ENCODE measurements at regions not wholly inside any gene's neighbourhood (a gene's known extent, or its start where the extent isn't known, plus 50 kb on each side); places are given as distances from the start of the nearest gene placed in this dataset.

GRCh38 chr2:65638443-65638842, 206.0 kb upstream of the SPRED2 start:
- intact Hi-C loops (cut with DNase I; ENCODE audit: low total_unique reads), result loop anchor here (5.0 kb wide), 1 partner anchor 74 kb away; no protein-coding TSS in a partner anchor
- no peak for ATAC-seq

GRCh38 chr2:65636813-65637483, 204.5 kb upstream of the SPRED2 start:
- ATAC-seq (no peak), DNase-seq (no peak)
- Histone ChIP-seq H3K4me1 (peaks cover 0 to 5% of the 10 kb centered on the region in 2 donors), H3K9me3 (no peaks in the 10 kb centered on the region), H3K27ac (no peak overlapping the region), H3K36me3 (no peaks in the 10 kb centered on the region), H3K27me3 (peaks cover 0 to 3% (median 0%) of the 10 kb centered on the region in 3 donors), H3K4me3 (no peak overlapping the region)
- TF ChIP-seq, protein P1, sequence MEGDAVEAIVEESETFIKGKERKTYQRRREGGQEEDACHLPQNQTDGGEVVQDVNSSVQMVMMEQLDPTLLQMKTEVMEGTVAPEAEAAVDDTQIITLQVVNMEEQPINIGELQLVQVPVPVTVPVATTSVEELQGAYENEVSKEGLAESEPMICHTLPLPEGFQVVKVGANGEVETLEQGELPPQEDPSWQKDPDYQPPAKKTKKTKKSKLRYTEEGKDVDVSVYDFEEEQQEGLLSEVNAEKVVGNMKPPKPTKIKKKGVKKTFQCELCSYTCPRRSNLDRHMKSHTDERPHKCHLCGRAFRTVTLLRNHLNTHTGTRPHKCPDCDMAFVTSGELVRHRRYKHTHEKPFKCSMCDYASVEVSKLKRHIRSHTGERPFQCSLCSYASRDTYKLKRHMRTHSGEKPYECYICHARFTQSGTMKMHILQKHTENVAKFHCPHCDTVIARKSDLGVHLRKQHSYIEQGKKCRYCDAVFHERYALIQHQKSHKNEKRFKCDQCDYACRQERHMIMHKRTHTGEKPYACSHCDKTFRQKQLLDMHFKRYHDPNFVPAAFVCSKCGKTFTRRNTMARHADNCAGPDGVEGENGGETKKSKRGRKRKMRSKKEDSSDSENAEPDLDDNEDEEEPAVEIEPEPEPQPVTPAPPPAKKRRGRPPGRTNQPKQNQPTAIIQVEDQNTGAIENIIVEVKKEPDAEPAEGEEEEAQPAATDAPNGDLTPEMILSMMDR (IDR thresholded peaks at IDR 0.05 in 4 of 5, conservative IDR thresholded peaks at IDR 0.05 in 1 of 5), result no peak
- no peak for TF ChIP-seq POLR2A (IDR thresholded peaks at IDR 0.05)
- intact Hi-C loops (cut with DNase I; ENCODE audit: low total_unique reads) (loop anchor here (5.0 kb wide), 1 partner anchor 75 kb away; no protein-coding TSS in a partner anchor), in situ Hi-C loops (cut with MboI; ENCODE audit: low sequenced_read_pairs in 4 of 4) (no loop called here)

More at GRCh38 chr2:65638443-65638842, 206.0 kb upstream of the SPRED2 start:
- Histone ChIP-seq H3K4me3 (no peak overlapping the region), H3K9me3 (no peaks in the 10 kb centered on the region), H3K27me3 (peaks cover 0 to 3% (median 0%) of the 10 kb centered on the region in 3 donors), H3K27ac (no peak overlapping the region), H3K36me3 (no peaks in the 10 kb centered on the region), H3K4me1 (peaks cover 0 to 5% of the 10 kb centered on the region in 2 donors)
- DNase-seq, result no peak
- in situ Hi-C loops (cut with MboI; ENCODE audit: low sequenced_read_pairs in 4 of 4), result no loop called here
- TF ChIP-seq, protein P1 (IDR thresholded peaks at IDR 0.05 in 4 of 5, conservative IDR thresholded peaks at IDR 0.05 in 1 of 5), result no peak
- TF ChIP-seq POLR2A (IDR thresholded peaks at IDR 0.05), result no peak

GRCh38 chr2:65636024-65636423, 203.6 kb upstream of the SPRED2 start:
- intact Hi-C loops (cut with DNase I; ENCODE audit: low total_unique reads), result loop anchor here (5.0 kb wide), 1 partner anchor 76 kb away; no protein-coding TSS in a partner anchor

GRCh38 chr2:65634304-65634703, 201.9 kb upstream of the SPRED2 start:
- intact Hi-C loops (cut with DNase I; ENCODE audit: low total_unique reads), result no loop called here
- no peak overlapping the region for H3K27ac ChIP-seq
- no peak overlapping the region for H3K4me3 ChIP-seq
- TF ChIP-seq, protein P1 (IDR thresholded peaks at IDR 0.05 in 4 of 5, conservative IDR thresholded peaks at IDR 0.05 in 1 of 5), result no peak
- no peak for TF ChIP-seq POLR2A (IDR thresholded peaks at IDR 0.05)
- DNase-seq (no peak), ATAC-seq (no peak)
- H3K27me3 ChIP-seq, result no peaks in the 10 kb centered on the region
- H3K9me3 ChIP-seq, result no peaks in the 10 kb centered on the region
- in situ Hi-C loops (cut with MboI; ENCODE audit: low sequenced_read_pairs in 4 of 4), result no loop called here
- H3K4me1 ChIP-seq, result no peaks in the 10 kb centered on the region
- H3K36me3 ChIP-seq, result no peaks in the 10 kb centered on the region

More at GRCh38 chr2:65636024-65636423, 203.6 kb upstream of the SPRED2 start:
- H3K27me3 ChIP-seq, result peaks cover 0 to 3% (median 0%) of the 10 kb centered on the region in 3 donors
- no peak for DNase-seq
- H3K4me1 ChIP-seq, result peaks cover 0 to 5% of the 10 kb centered on the region in 2 donors
- in situ Hi-C loops (cut with MboI; ENCODE audit: low sequenced_read_pairs in 4 of 4), result no loop called here
- H3K4me3 ChIP-seq, result no peak overlapping the region
- H3K9me3 ChIP-seq, result no peaks in the 10 kb centered on the region
- ATAC-seq, result no peak
- no peaks in the 10 kb centered on the region for H3K36me3 ChIP-seq
- H3K27ac ChIP-seq, result no peak overlapping the region
- TF ChIP-seq, protein P1 (IDR thresholded peaks at IDR 0.05 in 4 of 5, conservative IDR thresholded peaks at IDR 0.05 in 1 of 5), result no peak
- TF ChIP-seq POLR2A (IDR thresholded peaks at IDR 0.05), result no peak
